ENCODE measurements at regions not wholly inside any gene's neighbourhood (a gene's known extent, or its start where the extent isn't known, plus 50 kb on each side); places are given as distances from the start of the nearest gene placed in this dataset.

GRCh38 chr3:152202976-152203626 is 65.6 kb upstream of the MBNL1 start:
- TF ChIP-seq POLR2A (IDR thresholded peaks at IDR 0.05; ENCODE audit: low read depth, low read length) (no peak), POLR2AphosphoS5 (IDR thresholded peaks at IDR 0.05; ENCODE audit: low read depth, low read length) (no peak), TAF1 (IDR thresholded peaks at IDR 0.05; ENCODE audit: low read depth, low read length) (no peak)

All from GM12891 (cell line).